GM12865 (cell line): ENCODE measurements at regions not wholly inside any gene's neighbourhood (a gene's known extent, or its start where the extent isn't known, plus 50 kb on each side); places are given as distances from the start of the nearest gene placed in this dataset.

Experiments
- DNase-seq: peaks from one replicate; pipeline ENCODE4 v3.0.0; 2010; ENCODE audit warnings: low read depth
- H3K4me3 ChIP-seq: 2 replicates; pipeline ENCODE4 v1.5.1; 2011; ENCODE audit warnings: mild to moderate bottlenecking, low read depth, low read length, control low read depth
- CTCF ChIP-seq: IDR thresholded peaks from 2 replicates; pipeline ENCODE4 v1.5.1; 2011; ENCODE audit warnings: low read length, control low read depth, low read depth, inconsistent platforms; ENCODE audit not compliant: insufficient read depth; ENCODE audit errors: missing control alignments

- no peak for DNase-seq
- H3K4me3 ChIP-seq = no peak overlapping the region
- TF ChIP-seq CTCF = no peak
These were observed 247.9 kb downstream of the NDUFA10 start for GRCh38 chr2:239777219-239777618.

- H3K4me3 ChIP-seq = no peak overlapping the region
- TF ChIP-seq CTCF = no peak
- DNase-seq = no peak
These were observed 248.6 kb downstream of the NDUFA10 start for GRCh38 chr2:239776436-239777005.

- no peak for DNase-seq
- no peak overlapping the region for H3K4me3 ChIP-seq
- TF ChIP-seq CTCF = no peak
These were observed 249.3 kb downstream of the NDUFA10 start for GRCh38 chr2:239775623-239776435.

- no peak for TF ChIP-seq CTCF
- H3K4me3 ChIP-seq = no peak overlapping the region
- DNase-seq = no peak
These were observed 250.1 kb downstream of the NDUFA10 start for GRCh38 chr2:239774933-239775622.

GRCh38 chr2:239774142-239774462 lies 251.0 kb downstream of the NDUFA10 start:
- no peak for DNase-seq
- no peak overlapping the region for H3K4me3 ChIP-seq
- TF ChIP-seq CTCF = no peak

GRCh38 chr2:239773228-239774141 lies 251.7 kb downstream of the NDUFA10 start:
- H3K4me3 ChIP-seq = no peak overlapping the region
- no peak for TF ChIP-seq CTCF

More at GRCh38 chr2:239773228-239774141, 251.7 kb downstream of the NDUFA10 start:
- no peak for DNase-seq
